Mesenchymal stem cell (in vitro differentiated cells and primary cell): ENCODE measurements at regions not wholly inside any gene's neighbourhood (a gene's known extent, or its start where the extent isn't known, plus 50 kb on each side); places are given as distances from the start of the nearest gene placed in this dataset.

ENCODE experiments used
- DNase-seq: peaks from one replicate; pipeline ENCODE4 v3.0.0-alpha.2; 2013
- H2AFZ ChIP-seq: one replicate; pipeline ENCODE4 v1.6.1; 2013; ENCODE audit warnings: low read depth, mild to moderate bottlenecking, control low read depth, inconsistent platforms, low read length, moderate library complexity
- H2AK5ac ChIP-seq: 2 replicates; pipeline ENCODE4 v1.6.1; 2013; ENCODE audit warnings: low read length, moderate library complexity, mild to moderate bottlenecking, inconsistent platforms; ENCODE audit not compliant: severe bottlenecking
- H2BK120ac ChIP-seq: one replicate; pipeline ENCODE4 v1.6.1; 2013; ENCODE audit warnings: low read depth, mild to moderate bottlenecking, inconsistent platforms, low read length, moderate library complexity
- H2BK12ac ChIP-seq, 2 experiments: one replicate each; pipeline ENCODE4 v1.6.1; 2013; ENCODE audit warnings: inconsistent platforms in 2 of 2, low read length in 2 of 2, mild to moderate bottlenecking in 2 of 2, moderate library complexity in 2 of 2, control low read depth in 1 of 2
- H2BK15ac ChIP-seq: one replicate; pipeline ENCODE4 v1.6.1; 2013; ENCODE audit warnings: mild to moderate bottlenecking, low read depth, inconsistent platforms; ENCODE audit not compliant: poor library complexity, severe bottlenecking
- H2BK5ac ChIP-seq: 2 replicates; pipeline ENCODE4 v1.6.1; 2013; ENCODE audit warnings: low read depth, mild to moderate bottlenecking, low read length, control low read depth, inconsistent platforms; ENCODE audit not compliant: poor library complexity, severe bottlenecking
- H3K14ac ChIP-seq, 2 experiments: one replicate each; pipeline ENCODE4 v1.6.1; 2013; ENCODE audit warnings: inconsistent platforms in 2 of 2, low read length in 2 of 2, control low read depth in 1 of 2, mild to moderate bottlenecking in 1 of 2, moderate library complexity in 1 of 2
- H3K18ac ChIP-seq, 2 experiments: one replicate each; pipeline ENCODE4 v1.6.1; 2013; ENCODE audit warnings: inconsistent platforms in 2 of 2, low read length in 2 of 2, control low read depth in 1 of 2, low read depth in 1 of 2, mild to moderate bottlenecking in 1 of 2
- H3K23ac ChIP-seq, 2 experiments: one replicate each; pipeline ENCODE4 v1.6.1; 2013; ENCODE audit warnings: inconsistent platforms in 2 of 2, low read length in 2 of 2, mild to moderate bottlenecking in 2 of 2, moderate library complexity in 2 of 2, control low read depth in 1 of 2
- H3K27ac ChIP-seq: 2 replicates; pipeline ENCODE4 v1.5.1; 2013; ENCODE audit warnings: mild to moderate bottlenecking, moderate library complexity, low read length, control low read depth, inconsistent platforms; ENCODE audit not compliant: poor library complexity, severe bottlenecking
- H3K27me3 ChIP-seq, 2 experiments: 2 replicates each; pipeline versions ENCODE4 v1.6.1 to v1.7.0; 2013; ENCODE audit warnings: low read length in 2 of 2, mild to moderate bottlenecking in 2 of 2, moderate library complexity in 2 of 2, control low read depth in 1 of 2, inconsistent platforms in 1 of 2; ENCODE audit not compliant: control insufficient read depth in 1 of 2, insufficient read depth in 1 of 2
- H3K36me3 ChIP-seq, 2 experiments: 2 replicates each; pipeline versions ENCODE4 v1.6.1 to v1.7.0; 2013; ENCODE audit warnings: low read length in 2 of 2, control low read depth in 1 of 2, inconsistent platforms in 1 of 2, low read depth in 1 of 2, mild to moderate bottlenecking in 1 of 2; ENCODE audit not compliant: insufficient read depth in 2 of 2, control insufficient read depth in 1 of 2
- H3K4ac ChIP-seq, 2 experiments: one replicate each; pipeline ENCODE4 v1.6.1; 2013; ENCODE audit warnings: inconsistent platforms in 2 of 2, low read length in 2 of 2, mild to moderate bottlenecking in 2 of 2, moderate library complexity in 2 of 2, control low read depth in 1 of 2, low read depth in 1 of 2
- H3K4me1 ChIP-seq: 2 replicates; pipeline ENCODE4 v1.6.1; 2013; ENCODE audit warnings: low read depth, low read length, control low read depth; ENCODE audit not compliant: control insufficient read depth, insufficient read depth
- H3K4me2 ChIP-seq: 2 replicates; pipeline ENCODE4 v1.6.1; 2013; ENCODE audit warnings: low read length, mild to moderate bottlenecking, inconsistent platforms; ENCODE audit not compliant: poor library complexity, severe bottlenecking
- H3K4me3 ChIP-seq, 2 experiments: 2 replicates each; pipeline versions ENCODE4 v1.5.1 to v1.7.0; 2013; ENCODE audit warnings: low read length in 2 of 2, mild to moderate bottlenecking in 2 of 2, control low read depth in 1 of 2, low read depth in 1 of 2; ENCODE audit not compliant: insufficient read depth in 1 of 2
- H3K79me1 ChIP-seq: replicated peaks from 2 replicates; pipeline ENCODE4 v1.6.1; 2013; ENCODE audit warnings: mild to moderate bottlenecking, control low read depth, low read length, inconsistent platforms; ENCODE audit not compliant: poor library complexity, severe bottlenecking
- H3K9ac ChIP-seq: 2 replicates; pipeline ENCODE4 v1.7.0; 2013; ENCODE audit warnings: mild to moderate bottlenecking, low read length, moderate library complexity
- H3K9me3 ChIP-seq: 2 replicates; pipeline ENCODE4 v1.7.0; 2013; ENCODE audit warnings: mild to moderate bottlenecking, low read length; ENCODE audit not compliant: control insufficient read depth
- H4K8ac ChIP-seq: one replicate; pipeline ENCODE4 v1.6.1; 2013; ENCODE audit warnings: inconsistent platforms, mild to moderate bottlenecking, low read length, moderate library complexity
- H4K91ac ChIP-seq: one replicate; pipeline ENCODE4 v1.6.1; 2013; ENCODE audit warnings: mild to moderate bottlenecking, low read length, inconsistent platforms
- WGBS: methylation state at CpG from one replicate; pipeline ENCODE4 v1.1.7; 2013; ENCODE audit warnings: mixed read lengths; 5-methylcytosine and 5-hydroxymethylcytosine counted together

DNA sequence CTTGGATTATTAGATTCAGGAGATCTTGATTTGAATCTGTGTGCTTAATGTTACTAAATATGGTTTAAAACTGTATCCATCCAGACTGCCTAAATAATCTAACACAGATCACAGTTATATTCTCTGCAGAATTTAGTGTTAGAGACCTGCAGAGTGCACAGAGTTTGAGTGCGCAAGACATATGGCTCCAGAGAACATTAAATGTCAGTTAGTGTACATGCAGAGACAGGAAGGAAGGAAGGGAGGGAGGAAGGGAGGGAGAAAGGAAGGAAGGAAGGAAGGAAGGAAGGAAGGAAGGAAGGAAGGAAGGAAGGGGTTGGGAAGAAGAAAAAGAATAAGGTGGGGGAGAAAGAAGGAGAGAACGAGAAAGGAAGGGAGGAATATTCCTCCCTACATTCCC is 210.0 kb upstream of the COX7C start:
- Histone ChIP-seq H3K79me1 (no peaks in the 10 kb centered on the region), H3K36me3 (no peaks in the 10 kb centered on the region)
- 100% methylated on average over 1 of the region's 2 CpGs for WGBS

DNA sequence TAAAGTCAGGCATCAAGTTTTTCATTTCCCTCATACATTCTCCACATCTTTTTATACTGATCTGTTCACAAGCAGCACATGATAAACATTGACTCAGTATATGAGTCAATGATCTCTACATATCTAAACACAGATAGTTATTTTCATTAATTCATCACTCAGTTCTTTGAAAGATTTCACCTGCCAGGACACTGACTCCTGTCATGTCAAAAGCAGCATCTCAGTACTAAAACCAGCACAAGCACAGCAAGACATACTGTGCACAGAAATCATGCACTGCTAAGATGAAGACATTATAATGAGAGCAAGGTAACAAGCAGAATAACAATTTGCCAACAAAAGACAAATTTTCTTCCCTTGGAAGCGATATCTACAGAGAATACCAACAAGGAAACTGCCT is 206.1 kb upstream of the COX7C start:
- no peak overlapping the region for H2AFZ ChIP-seq
- no peaks in the 10 kb centered on the region for H3K36me3 ChIP-seq
- no CpG with 5 or more reads among the region's 1 CpG for WGBS
- H3K9me3 ChIP-seq: no peaks in the 10 kb centered on the region
- no peak overlapping the region for H3K9ac ChIP-seq
- H3K23ac ChIP-seq: no peak overlapping the region
- no peak overlapping the region for H2BK15ac ChIP-seq
- no peak overlapping the region for H2BK5ac ChIP-seq
- no peak overlapping the region for H3K18ac ChIP-seq
- DNase-seq: no peak
- no peaks in the 10 kb centered on the region for H3K79me1 ChIP-seq
- no peak overlapping the region for H2BK120ac ChIP-seq
- no peak overlapping the region for H3K4ac ChIP-seq
- H4K8ac ChIP-seq: no peak overlapping the region
- H3K27me3 ChIP-seq: no peaks in the 10 kb centered on the region
- no peak overlapping the region for H2BK12ac ChIP-seq
- H2AK5ac ChIP-seq: no peak overlapping the region
- H3K4me3 ChIP-seq: no peak overlapping the region
- no peak overlapping the region for H3K14ac ChIP-seq
- no peak overlapping the region for H4K91ac ChIP-seq
- no peak overlapping the region for H3K4me2 ChIP-seq
- no peaks in the 10 kb centered on the region for H3K4me1 ChIP-seq
- H3K27ac ChIP-seq: no peak overlapping the region

More for the DNA sequence above, 210.0 kb upstream of the COX7C start:
- no peaks in the 10 kb centered on the region for H3K9me3 ChIP-seq
- no peak overlapping the region for H2AFZ ChIP-seq
- no peak overlapping the region for H4K8ac ChIP-seq
- no peak for DNase-seq
- no peak overlapping the region for H2BK15ac ChIP-seq
- H2BK12ac ChIP-seq: no peak overlapping the region
- H3K14ac ChIP-seq: no peak overlapping the region
- H2BK120ac ChIP-seq: no peak overlapping the region
- H2BK5ac ChIP-seq: no peak overlapping the region
- H3K23ac ChIP-seq: no peak overlapping the region
- no peak overlapping the region for H2AK5ac ChIP-seq
- H3K18ac ChIP-seq: no peak overlapping the region
- H4K91ac ChIP-seq: no peak overlapping the region
- no peak overlapping the region for H3K9ac ChIP-seq
- H3K4ac ChIP-seq: no peak overlapping the region
- H3K4me2 ChIP-seq: no peak overlapping the region
- no peak overlapping the region for H3K4me3 ChIP-seq
- no peaks in the 10 kb centered on the region for H3K27me3 ChIP-seq
- no peak overlapping the region for H3K27ac ChIP-seq
- H3K4me1 ChIP-seq: no peaks in the 10 kb centered on the region

DNA sequence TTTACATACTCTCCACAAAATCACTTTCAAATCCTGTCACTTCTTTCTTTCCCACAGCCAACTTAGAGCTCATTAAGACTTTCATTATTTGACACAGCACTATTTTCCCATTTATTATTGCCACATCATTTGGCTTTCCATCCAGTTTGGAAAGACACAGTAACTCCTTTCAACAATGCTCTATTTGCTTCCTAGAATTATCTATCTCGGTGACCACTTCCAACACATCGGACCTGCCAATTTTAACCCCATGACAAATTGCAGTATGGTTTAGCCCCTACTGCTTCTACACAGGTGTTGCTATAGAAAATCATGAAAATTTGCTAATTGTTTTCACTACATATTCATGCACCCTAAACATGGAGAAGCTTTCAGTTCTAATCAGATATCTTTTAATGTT is 190.6 kb upstream of the COX7C start:
- no peak overlapping the region for H3K23ac ChIP-seq
- no peak overlapping the region for H3K4me2 ChIP-seq
- no peak overlapping the region for H2BK120ac ChIP-seq
- no peak overlapping the region for H2BK12ac ChIP-seq
- H3K27ac ChIP-seq: no peak overlapping the region
- H3K4me3 ChIP-seq: no peak overlapping the region
- H2AK5ac ChIP-seq: no peak overlapping the region
- no peak overlapping the region for H3K9ac ChIP-seq
- H4K91ac ChIP-seq: no peak overlapping the region
- WGBS: 98% methylated on average over 2 of the region's 2 CpGs
- H3K9me3 ChIP-seq: no peaks in the 10 kb centered on the region
- no peak overlapping the region for H3K4ac ChIP-seq
- H3K18ac ChIP-seq: no peak overlapping the region
- no peak overlapping the region for H2BK5ac ChIP-seq
- no peak overlapping the region for H3K14ac ChIP-seq
- no peaks in the 10 kb centered on the region for H3K4me1 ChIP-seq
- no peak overlapping the region for H4K8ac ChIP-seq
- no peak overlapping the region for H2BK15ac ChIP-seq
- no peak for DNase-seq
- no peaks in the 10 kb centered on the region for H3K36me3 ChIP-seq
- no peak overlapping the region for H2AFZ ChIP-seq
- H3K27me3 ChIP-seq: no peaks in the 10 kb centered on the region
- no peaks in the 10 kb centered on the region for H3K79me1 ChIP-seq

DNA sequence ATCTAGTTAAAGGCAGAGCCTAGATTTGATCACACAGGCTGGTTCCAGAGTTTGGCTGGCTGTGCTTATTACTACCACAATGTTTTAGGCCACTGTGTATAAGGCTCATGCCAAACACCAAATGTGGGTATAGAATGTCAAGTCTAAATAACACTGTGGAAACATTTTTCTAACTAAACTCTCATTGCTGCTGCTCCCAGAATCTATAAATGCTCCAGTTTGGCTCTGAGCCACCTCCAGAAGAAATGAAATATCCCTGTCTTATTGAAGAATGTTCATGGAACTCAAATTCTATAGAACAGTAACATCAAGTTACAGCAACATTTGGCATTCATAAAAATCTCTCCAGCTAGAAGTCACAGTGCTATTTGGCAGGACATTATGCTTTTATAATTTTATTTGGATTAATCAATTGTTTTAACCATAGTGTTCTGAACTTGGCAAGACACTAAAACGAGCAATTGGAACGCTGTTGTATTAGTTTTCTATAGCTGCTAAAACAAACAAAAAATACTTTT is 178.1 kb upstream of the COX7C start:
- WGBS: no CpG with 5 or more reads among the region's 2 CpGs
- Histone ChIP-seq H2AFZ (no peak overlapping the region), H2AK5ac (no peak overlapping the region)

More for the DNA sequence above, 178.1 kb upstream of the COX7C start:
- no peak overlapping the region for H3K14ac ChIP-seq
- no peak overlapping the region for H2BK120ac ChIP-seq
- H3K9me3 ChIP-seq: peaks cover 3% of the 10 kb centered on the region
- no peaks in the 10 kb centered on the region for H3K27me3 ChIP-seq
- no peak overlapping the region for H2BK15ac ChIP-seq
- H3K4ac ChIP-seq: no peak overlapping the region
- no peak overlapping the region for H3K27ac ChIP-seq
- no peaks in the 10 kb centered on the region for H3K36me3 ChIP-seq
- no peak overlapping the region for H3K18ac ChIP-seq
- no peak overlapping the region for H3K9ac ChIP-seq
- H3K23ac ChIP-seq: no peak overlapping the region
- no peak overlapping the region for H3K4me2 ChIP-seq
- H3K79me1 ChIP-seq: no peaks in the 10 kb centered on the region
- H3K4me1 ChIP-seq: no peaks in the 10 kb centered on the region
- H4K8ac ChIP-seq: no peak overlapping the region
- no peak for DNase-seq
- no peak overlapping the region for H3K4me3 ChIP-seq
- H2BK5ac ChIP-seq: no peak overlapping the region
- no peak overlapping the region for H4K91ac ChIP-seq
- no peak overlapping the region for H2BK12ac ChIP-seq
